DOHH2 (cell line): ENCODE measurements at regions not wholly inside any gene's neighbourhood (a gene's known extent, or its start where the extent isn't known, plus 50 kb on each side); places are given as distances from the start of the nearest gene placed in this dataset.

Source experiments
- CTCF ChIP-seq: fragments of 200-600 bp; sonication (generic); IDR thresholded peaks from one replicate; pipeline ENCODE4 v1.5.1; 2014; ENCODE audit warnings: antibody characterized with exemption, mild to moderate bottlenecking, low read depth, low read length; ENCODE audit not compliant: poor library complexity, severe bottlenecking
- EZH2phosphoT487 ChIP-seq: fragments of 200-600 bp; sonication (generic); IDR thresholded peaks from 2 replicates; pipeline ENCODE4 v1.6.1; 2017; ENCODE audit warnings: borderline replicate concordance, mild to moderate bottlenecking, antibody characterized with exemption, low read length, moderate library complexity, mixed read lengths

DNA sequence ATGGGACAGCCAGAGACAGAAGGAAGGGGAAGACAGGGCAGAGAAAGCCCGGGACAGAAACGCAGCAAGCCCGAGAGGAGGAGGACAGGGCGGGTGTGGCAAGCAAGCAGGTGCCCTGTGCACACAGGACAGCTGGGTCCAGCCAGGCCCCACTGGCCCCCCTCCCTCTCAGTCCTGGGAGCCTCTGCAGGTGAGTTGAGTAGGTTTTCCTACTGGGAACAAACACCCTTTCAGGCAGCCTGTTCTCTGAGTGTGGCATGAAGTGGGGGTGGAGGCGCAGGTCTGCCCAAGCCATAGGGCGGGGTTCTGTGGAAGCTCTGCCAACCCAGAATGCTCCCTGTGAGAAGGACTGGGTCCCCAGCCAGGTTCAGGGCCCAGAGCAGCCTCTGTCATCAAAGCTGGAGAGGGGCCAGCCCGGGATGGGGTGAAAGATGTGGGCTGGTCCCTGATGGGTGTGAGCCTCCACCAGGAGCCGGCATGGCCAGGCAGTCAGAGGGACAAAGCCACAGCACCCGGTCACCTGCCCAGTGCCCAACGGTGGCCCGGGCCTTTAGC lies 129.4 kb downstream of the TFCP2L1 start:
- TF ChIP-seq CTCF, result no peak
- TF ChIP-seq EZH2phosphoT487, result no peak
